Neural cell (in vitro differentiated cells): ENCODE measurements at regions not wholly inside any gene's neighbourhood (a gene's known extent, or its start where the extent isn't known, plus 50 kb on each side); places are given as distances from the start of the nearest gene placed in this dataset.

Experiments
- H2AFZ ChIP-seq: fragments of 200-600, 300-800 bp; sonication (generic), shearing (Covaris generic); 2 replicates; pipeline ENCODE4 v1.6.0; 2014; ENCODE audit warnings: low read depth, mild to moderate bottlenecking, antibody characterized with exemption, low read length, moderate library complexity
- H3F3A ChIP-seq: fragments of 200-600 bp; shearing (Covaris generic); 2 replicates; pipeline ENCODE4 v1.6.1; 2016; ENCODE audit warnings: mild to moderate bottlenecking, moderate library complexity, mixed read lengths, antibody characterized with exemption, low read length; ENCODE audit not compliant: insufficient read depth, poor library complexity, severe bottlenecking
- H3K27ac ChIP-seq: fragments of 200-600, 300-800 bp; sonication (generic), shearing (Covaris generic); 2 replicates; pipeline ENCODE4 v1.5.1; 2014; ENCODE audit warnings: mild to moderate bottlenecking, low read length, moderate library complexity
- H3K27me3 ChIP-seq: fragments of 300-800, 200-600 bp; sonication (generic), shearing (Covaris generic); 2 replicates; pipeline ENCODE4 v1.6.0; 2014; ENCODE audit warnings: mild to moderate bottlenecking, low read depth, low read length, moderate library complexity; ENCODE audit not compliant: insufficient read depth
- H3K36me3 ChIP-seq: fragments of 300-800, 200-600 bp; sonication (generic), shearing (Covaris generic); 2 replicates; pipeline ENCODE4 v1.5.1; 2014; ENCODE audit warnings: mild to moderate bottlenecking, antibody characterized with exemption, low read length, moderate library complexity; ENCODE audit not compliant: insufficient read depth
- H3K4me2 ChIP-seq: fragments of 300-800, 200-600 bp; sonication (generic), shearing (Covaris generic); 2 replicates; pipeline ENCODE4 v1.6.0; 2014; ENCODE audit warnings: mild to moderate bottlenecking, low read length
- H3K4me3 ChIP-seq: fragments of 300-800, 200-600 bp; sonication (generic), shearing (Covaris generic); 2 replicates; pipeline ENCODE4 v1.5.1; 2014; ENCODE audit warnings: mild to moderate bottlenecking, low read length, moderate library complexity
- H3K79me2 ChIP-seq: fragments of 200-600 bp; shearing (Covaris generic); replicated peaks from 2 replicates; pipeline ENCODE4 v1.6.0; 2014; ENCODE audit warnings: mild to moderate bottlenecking, low read length, moderate library complexity; ENCODE audit not compliant: insufficient read depth
- H3K9ac ChIP-seq: fragments of 300-800, 200-600 bp; sonication (generic), shearing (Covaris generic); 2 replicates; pipeline ENCODE4 v1.6.1; 2016; ENCODE audit warnings: mild to moderate bottlenecking, low read length, mixed read lengths
- H3K9me2 ChIP-seq: fragments of 200-600 bp; shearing (Covaris generic); 2 replicates; pipeline ENCODE4 v1.6.1; 2016; ENCODE audit warnings: mild to moderate bottlenecking, low read length, mixed read lengths; ENCODE audit not compliant: insufficient read depth
- H3K9me3 ChIP-seq: fragments of 200-600, 300-800 bp; sonication (generic), shearing (Covaris generic); 2 replicates; pipeline ENCODE4 v1.6.1; 2016; ENCODE audit warnings: mild to moderate bottlenecking, mixed run types, low read length, moderate library complexity, mixed read lengths
- H4K20me1 ChIP-seq: fragments of 200-600 bp; shearing (Covaris generic); 2 replicates; pipeline ENCODE4 v1.6.1; 2016; ENCODE audit warnings: mild to moderate bottlenecking, mixed run types; ENCODE audit not compliant: insufficient read depth
- EP300 ChIP-seq: fragments of 450-650 bp; conservative IDR thresholded peaks from 2 replicates; pipeline ENCODE4 v1.6.1; 2014; ENCODE audit warnings: antibody characterized with exemption, mild to moderate bottlenecking, moderate library complexity; ENCODE audit not compliant: poor library complexity, severe bottlenecking
- EZH2 ChIP-seq: fragments of 200-600, 300-800 bp; shearing (Covaris generic), sonication (generic); IDR thresholded peaks from 2 replicates; pipeline ENCODE4 v1.6.1; 2014; ENCODE audit warnings: antibody characterized with exemption, low read length, borderline replicate concordance, mild to moderate bottlenecking; ENCODE audit not compliant: insufficient read depth, poor library complexity, severe bottlenecking
- MXI1 ChIP-seq: fragments of 450-650 bp; conservative IDR thresholded peaks from 2 replicates; pipeline ENCODE4 v1.6.1; 2014; ENCODE audit warnings: antibody characterized with exemption, mild to moderate bottlenecking; ENCODE audit not compliant: poor library complexity, severe bottlenecking
- POLR2AphosphoS5 ChIP-seq: IDR thresholded peaks from 2 replicates; pipeline ENCODE4 v1.6.1; 2012
- RAD21 ChIP-seq: fragments of 450-650 bp; conservative IDR thresholded peaks from 2 replicates; pipeline ENCODE4 v1.6.1; 2014; ENCODE audit warnings: antibody characterized with exemption, mild to moderate bottlenecking, moderate library complexity
- SMC3 ChIP-seq: fragments of 450-650 bp; conservative IDR thresholded peaks from 2 replicates; pipeline ENCODE4 v1.6.1; 2014; ENCODE audit warnings: antibody characterized with exemption, mild to moderate bottlenecking, moderate library complexity; ENCODE audit not compliant: poor library complexity
- TAF1 ChIP-seq: IDR thresholded peaks from 2 replicates; pipeline ENCODE4 v1.6.1; 2012; ENCODE audit warnings: low read depth
- TF ChIP-seq, protein P1 (sequence below): IDR thresholded peaks from 2 replicates; pipeline ENCODE4 v1.6.1; 2012; ENCODE audit warnings: borderline replicate concordance
- TF ChIP-seq, protein P2 (sequence below): fragments of 450-650 bp; IDR thresholded peaks from 2 replicates; pipeline ENCODE4 v1.5.1; 2014; ENCODE audit warnings: antibody characterized with exemption, mild to moderate bottlenecking, moderate library complexity; ENCODE audit not compliant: poor library complexity, severe bottlenecking

DNA sequence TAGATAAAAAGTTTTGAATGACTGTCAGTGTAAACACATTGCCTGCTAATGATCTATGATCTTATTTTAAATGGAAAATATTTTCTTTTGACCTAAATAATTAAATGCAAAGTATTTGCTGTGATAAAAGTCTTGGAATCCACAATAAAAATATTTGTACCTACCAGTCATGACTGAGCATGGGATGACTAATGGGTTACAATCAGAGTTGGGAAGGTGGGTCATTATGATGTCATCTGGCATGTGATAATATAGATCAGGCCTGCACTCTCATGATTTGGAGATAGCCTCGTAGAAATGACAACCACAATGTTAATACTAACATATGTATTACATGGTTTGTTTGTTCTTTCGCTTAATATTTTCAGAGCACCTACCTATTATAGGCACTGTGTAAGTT, 848.8 kb upstream of the KLHL29 start:
- H3K4me3 ChIP-seq = no peak overlapping the region
- H3K27me3 ChIP-seq = no peaks in the 10 kb centered on the region
- no peak overlapping the region for H3K9ac ChIP-seq
- H3K9me2 ChIP-seq = no peaks in the 10 kb centered on the region
- no peak for TF ChIP-seq EP300
- TF ChIP-seq, protein P1, sequence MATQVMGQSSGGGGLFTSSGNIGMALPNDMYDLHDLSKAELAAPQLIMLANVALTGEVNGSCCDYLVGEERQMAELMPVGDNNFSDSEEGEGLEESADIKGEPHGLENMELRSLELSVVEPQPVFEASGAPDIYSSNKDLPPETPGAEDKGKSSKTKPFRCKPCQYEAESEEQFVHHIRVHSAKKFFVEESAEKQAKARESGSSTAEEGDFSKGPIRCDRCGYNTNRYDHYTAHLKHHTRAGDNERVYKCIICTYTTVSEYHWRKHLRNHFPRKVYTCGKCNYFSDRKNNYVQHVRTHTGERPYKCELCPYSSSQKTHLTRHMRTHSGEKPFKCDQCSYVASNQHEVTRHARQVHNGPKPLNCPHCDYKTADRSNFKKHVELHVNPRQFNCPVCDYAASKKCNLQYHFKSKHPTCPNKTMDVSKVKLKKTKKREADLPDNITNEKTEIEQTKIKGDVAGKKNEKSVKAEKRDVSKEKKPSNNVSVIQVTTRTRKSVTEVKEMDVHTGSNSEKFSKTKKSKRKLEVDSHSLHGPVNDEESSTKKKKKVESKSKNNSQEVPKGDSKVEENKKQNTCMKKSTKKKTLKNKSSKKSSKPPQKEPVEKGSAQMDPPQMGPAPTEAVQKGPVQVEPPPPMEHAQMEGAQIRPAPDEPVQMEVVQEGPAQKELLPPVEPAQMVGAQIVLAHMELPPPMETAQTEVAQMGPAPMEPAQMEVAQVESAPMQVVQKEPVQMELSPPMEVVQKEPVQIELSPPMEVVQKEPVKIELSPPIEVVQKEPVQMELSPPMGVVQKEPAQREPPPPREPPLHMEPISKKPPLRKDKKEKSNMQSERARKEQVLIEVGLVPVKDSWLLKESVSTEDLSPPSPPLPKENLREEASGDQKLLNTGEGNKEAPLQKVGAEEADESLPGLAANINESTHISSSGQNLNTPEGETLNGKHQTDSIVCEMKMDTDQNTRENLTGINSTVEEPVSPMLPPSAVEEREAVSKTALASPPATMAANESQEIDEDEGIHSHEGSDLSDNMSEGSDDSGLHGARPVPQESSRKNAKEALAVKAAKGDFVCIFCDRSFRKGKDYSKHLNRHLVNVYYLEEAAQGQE = no peak
- TF ChIP-seq RAD21 = no peak
- TF ChIP-seq EZH2 = no peak
- TF ChIP-seq TAF1 = no peak
- TF ChIP-seq POLR2AphosphoS5 = no peak
- no peak for TF ChIP-seq SMC3
- no peak for TF ChIP-seq MXI1
- TF ChIP-seq, protein P2, sequence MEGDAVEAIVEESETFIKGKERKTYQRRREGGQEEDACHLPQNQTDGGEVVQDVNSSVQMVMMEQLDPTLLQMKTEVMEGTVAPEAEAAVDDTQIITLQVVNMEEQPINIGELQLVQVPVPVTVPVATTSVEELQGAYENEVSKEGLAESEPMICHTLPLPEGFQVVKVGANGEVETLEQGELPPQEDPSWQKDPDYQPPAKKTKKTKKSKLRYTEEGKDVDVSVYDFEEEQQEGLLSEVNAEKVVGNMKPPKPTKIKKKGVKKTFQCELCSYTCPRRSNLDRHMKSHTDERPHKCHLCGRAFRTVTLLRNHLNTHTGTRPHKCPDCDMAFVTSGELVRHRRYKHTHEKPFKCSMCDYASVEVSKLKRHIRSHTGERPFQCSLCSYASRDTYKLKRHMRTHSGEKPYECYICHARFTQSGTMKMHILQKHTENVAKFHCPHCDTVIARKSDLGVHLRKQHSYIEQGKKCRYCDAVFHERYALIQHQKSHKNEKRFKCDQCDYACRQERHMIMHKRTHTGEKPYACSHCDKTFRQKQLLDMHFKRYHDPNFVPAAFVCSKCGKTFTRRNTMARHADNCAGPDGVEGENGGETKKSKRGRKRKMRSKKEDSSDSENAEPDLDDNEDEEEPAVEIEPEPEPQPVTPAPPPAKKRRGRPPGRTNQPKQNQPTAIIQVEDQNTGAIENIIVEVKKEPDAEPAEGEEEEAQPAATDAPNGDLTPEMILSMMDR = no peak
- no peak overlapping the region for H3K27ac ChIP-seq
- no peak overlapping the region for H2AFZ ChIP-seq
- no peaks in the 10 kb centered on the region for H3F3A ChIP-seq
- H3K4me2 ChIP-seq = no peak overlapping the region
- no peaks in the 10 kb centered on the region for H4K20me1 ChIP-seq
- no peaks in the 10 kb centered on the region for H3K79me2 ChIP-seq
- H3K36me3 ChIP-seq = peaks cover 3% of the 10 kb centered on the region
- H3K9me3 ChIP-seq = no peaks in the 10 kb centered on the region

DNA sequence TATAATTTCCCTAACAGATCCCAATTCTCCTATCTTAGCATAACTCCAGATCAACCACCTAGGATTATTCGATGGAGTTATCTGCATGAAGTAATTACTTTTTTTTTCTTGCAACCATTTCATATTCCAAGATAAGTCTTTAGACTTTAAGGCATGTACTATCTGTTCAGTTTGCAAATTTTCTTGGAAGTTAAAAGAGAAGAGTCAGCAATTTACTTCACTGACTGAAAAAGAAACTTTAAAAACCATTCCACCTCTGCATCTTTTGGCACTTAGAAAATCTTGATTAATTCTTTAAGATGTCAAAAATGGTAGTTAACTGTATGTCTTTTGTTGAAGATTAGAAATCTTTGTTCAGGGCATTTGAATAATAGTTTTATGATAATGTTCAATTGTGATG, 830.5 kb upstream of the KLHL29 start:
- Histone ChIP-seq H3K79me2 (no peaks in the 10 kb centered on the region), H3K9me3 (no peaks in the 10 kb centered on the region), H3K9me2 (no peaks in the 10 kb centered on the region), H3K27ac (no peak overlapping the region), H3F3A (no peaks in the 10 kb centered on the region), H3K9ac (no peak overlapping the region), H3K27me3 (no peaks in the 10 kb centered on the region), H3K4me2 (no peak overlapping the region), H4K20me1 (no peaks in the 10 kb centered on the region), H2AFZ (no peak overlapping the region), H3K36me3 (no peaks in the 10 kb centered on the region), H3K4me3 (no peak overlapping the region)
- no peak for TF ChIP-seq EZH2
- TF ChIP-seq, protein P2 = no peak
- TF ChIP-seq EP300 = no peak
- no peak for TF ChIP-seq POLR2AphosphoS5
- TF ChIP-seq, protein P1 = no peak
- TF ChIP-seq TAF1 = no peak
- no peak for TF ChIP-seq SMC3
- no peak for TF ChIP-seq MXI1
- TF ChIP-seq RAD21 = no peak
